Muscle layer of duodenum (tissue), 2 donors: ENCODE measurements at regions not wholly inside any gene's neighbourhood (a gene's known extent, or its start where the extent isn't known, plus 50 kb on each side); places are given as distances from the start of the nearest gene placed in this dataset.

Experiments used
- H3K27ac ChIP-seq: one replicate; pipeline ENCODE4 v1.7.0; 2013; ENCODE audit warnings: mild to moderate bottlenecking, low read length
- H3K27me3 ChIP-seq: one replicate; pipeline ENCODE4 v1.7.0; 2013; ENCODE audit warnings: low read depth, mild to moderate bottlenecking, control low read depth, low read length
- H3K36me3 ChIP-seq, 2 donors: one replicate each; pipeline ENCODE4 v1.7.0; 2013; ENCODE audit warnings: low read length in 2 of 2, control low read depth in 1 of 2, mild to moderate bottlenecking in 1 of 2; ENCODE audit not compliant: insufficient read depth in 2 of 2, control insufficient read depth in 1 of 2
- H3K4me1 ChIP-seq, 2 donors: one replicate each; pipeline ENCODE4 v1.7.0; 2013; ENCODE audit warnings: low read length in 2 of 2, mild to moderate bottlenecking in 2 of 2, control low read depth in 1 of 2, moderate library complexity in 1 of 2; ENCODE audit not compliant: insufficient read depth in 2 of 2, control insufficient read depth in 1 of 2
- H3K4me3 ChIP-seq, 2 donors: one replicate each; pipeline ENCODE4 v1.7.0; 2013; ENCODE audit warnings: low read length in 2 of 2, low read depth in 1 of 2, mild to moderate bottlenecking in 1 of 2
- H3K9me3 ChIP-seq, 2 donors: one replicate each; pipeline ENCODE4 v1.7.0; 2013; ENCODE audit warnings: low read length in 2 of 2, control low read depth in 1 of 2, mild to moderate bottlenecking in 1 of 2; ENCODE audit not compliant: control insufficient read depth in 1 of 2
- donor health status: healthy.

- Histone ChIP-seq H3K27me3 (no peaks in the 10 kb centered on the region), H3K9me3 (peaks cover 0 to 8% of the 10 kb centered on the region in 2 donors)
These were observed 202.1 kb downstream of the HNRNPD start for GRCh38 chr4:82171531-82172155.

GRCh38 chr4:82149750-82150149 is 224.0 kb downstream of the HNRNPD start:
- Histone ChIP-seq H3K27me3 (no peaks in the 10 kb centered on the region), H3K4me3 (no peak overlapping the region), H3K9me3 (no peaks in the 10 kb centered on the region), H3K4me1 (no peaks in the 10 kb centered on the region), H3K27ac (no peak overlapping the region), H3K36me3 (no peaks in the 10 kb centered on the region)

More at GRCh38 chr4:82171531-82172155, 202.1 kb downstream of the HNRNPD start:
- Histone ChIP-seq H3K27ac (no peak overlapping the region), H3K36me3 (no peaks in the 10 kb centered on the region), H3K4me1 (no peaks in the 10 kb centered on the region), H3K4me3 (no peak overlapping the region)

- H3K27ac ChIP-seq: no peak overlapping the region
- H3K36me3 ChIP-seq: no peaks in the 10 kb centered on the region
- no peak overlapping the region for H3K4me3 ChIP-seq
- no peaks in the 10 kb centered on the region for H3K4me1 ChIP-seq
- H3K27me3 ChIP-seq: no peaks in the 10 kb centered on the region
- H3K9me3 ChIP-seq: no peaks in the 10 kb centered on the region
These were observed 227.9 kb downstream of the HNRNPD start for GRCh38 chr4:82145850-82146249.

GRCh38 chr4:82140422-82140821 is 233.4 kb downstream of the HNRNPD start:
- H3K9me3 ChIP-seq: no peaks in the 10 kb centered on the region
- H3K4me3 ChIP-seq: no peak overlapping the region
- no peak overlapping the region for H3K27ac ChIP-seq
- H3K36me3 ChIP-seq: no peaks in the 10 kb centered on the region
- H3K27me3 ChIP-seq: no peaks in the 10 kb centered on the region
- H3K4me1 ChIP-seq: no peaks in the 10 kb centered on the region

GRCh38 chr4:82139287-82139686 is 234.5 kb downstream of the HNRNPD start:
- Histone ChIP-seq H3K4me1 (no peaks in the 10 kb centered on the region), H3K4me3 (no peak overlapping the region), H3K36me3 (no peaks in the 10 kb centered on the region)

GRCh38 chr4:82138374-82138773 is 235.4 kb downstream of the HNRNPD start:
- Histone ChIP-seq H3K4me3 (no peak overlapping the region), H3K9me3 (no peaks in the 10 kb centered on the region), H3K4me1 (no peaks in the 10 kb centered on the region), H3K27ac (no peak overlapping the region), H3K36me3 (no peaks in the 10 kb centered on the region), H3K27me3 (no peaks in the 10 kb centered on the region)

More at GRCh38 chr4:82139287-82139686, 234.5 kb downstream of the HNRNPD start:
- H3K27me3 ChIP-seq: no peaks in the 10 kb centered on the region
- H3K27ac ChIP-seq: no peak overlapping the region
- no peaks in the 10 kb centered on the region for H3K9me3 ChIP-seq

- Histone ChIP-seq H3K36me3 (no peaks in the 10 kb centered on the region), H3K27me3 (no peaks in the 10 kb centered on the region), H3K4me3 (no peak overlapping the region), H3K4me1 (no peaks in the 10 kb centered on the region), H3K9me3 (no peaks in the 10 kb centered on the region), H3K27ac (no peak overlapping the region)
These were observed 237.5 kb downstream of the HNRNPD start for GRCh38 chr4:82136161-82136801.

GRCh38 chr4:82128355-82128754 is 245.4 kb downstream of the HNRNPD start:
- Histone ChIP-seq H3K4me1 (no peaks in the 10 kb centered on the region), H3K9me3 (no peaks in the 10 kb centered on the region), H3K27ac (no peak overlapping the region), H3K36me3 (no peaks in the 10 kb centered on the region), H3K27me3 (no peaks in the 10 kb centered on the region), H3K4me3 (no peak overlapping the region)

- Histone ChIP-seq H3K36me3 (no peaks in the 10 kb centered on the region), H3K9me3 (no peaks in the 10 kb centered on the region), H3K4me1 (no peaks in the 10 kb centered on the region), H3K27ac (no peak overlapping the region), H3K4me3 (no peak overlapping the region), H3K27me3 (no peaks in the 10 kb centered on the region)
These were observed 247.2 kb downstream of the HNRNPD start for GRCh38 chr4:82126512-82127040.

- no peaks in the 10 kb centered on the region for H3K9me3 ChIP-seq
- H3K4me3 ChIP-seq: no peak overlapping the region
- H3K4me1 ChIP-seq: no peaks in the 10 kb centered on the region
- H3K27ac ChIP-seq: no peak overlapping the region
- no peaks in the 10 kb centered on the region for H3K36me3 ChIP-seq
- H3K27me3 ChIP-seq: no peaks in the 10 kb centered on the region
These were observed 247.9 kb downstream of the HNRNPD start for GRCh38 chr4:82125787-82126297.

- Histone ChIP-seq H3K27me3 (no peaks in the 10 kb centered on the region), H3K36me3 (no peaks in the 10 kb centered on the region), H3K4me1 (no peaks in the 10 kb centered on the region), H3K9me3 (no peaks in the 10 kb centered on the region), H3K4me3 (no peak overlapping the region), H3K27ac (no peak overlapping the region)
These were observed 248.6 kb downstream of the HNRNPD start for GRCh38 chr4:82124932-82125786.
